ENCODE measurements at regions not wholly inside any gene's neighbourhood (a gene's known extent, or its start where the extent isn't known, plus 50 kb on each side); places are given as distances from the start of the nearest gene placed in this dataset.
A peak's percentile ranks its signal among the peaks of the same experiment; 100 is the strongest.

- peak in 1 of 2 experiments; percentile 43 for DNase-seq
Observed at GRCh38 chr12:111034083-111034885, 113.9 kb upstream of the MYL2 start, which contains the start of gene CUX2. Gene CUX2 (plus strand): TSS chr12:111034165.

- DNase-seq: peak in 1 of 2 experiments; percentile 42
Observed at GRCh38 chr12:111033281-111034082, 113.1 kb upstream of the MYL2 start.

- no peak for DNase-seq
Observed at GRCh38 chr12:111032591-111032919, 112.2 kb upstream of the MYL2 start.

DNA sequence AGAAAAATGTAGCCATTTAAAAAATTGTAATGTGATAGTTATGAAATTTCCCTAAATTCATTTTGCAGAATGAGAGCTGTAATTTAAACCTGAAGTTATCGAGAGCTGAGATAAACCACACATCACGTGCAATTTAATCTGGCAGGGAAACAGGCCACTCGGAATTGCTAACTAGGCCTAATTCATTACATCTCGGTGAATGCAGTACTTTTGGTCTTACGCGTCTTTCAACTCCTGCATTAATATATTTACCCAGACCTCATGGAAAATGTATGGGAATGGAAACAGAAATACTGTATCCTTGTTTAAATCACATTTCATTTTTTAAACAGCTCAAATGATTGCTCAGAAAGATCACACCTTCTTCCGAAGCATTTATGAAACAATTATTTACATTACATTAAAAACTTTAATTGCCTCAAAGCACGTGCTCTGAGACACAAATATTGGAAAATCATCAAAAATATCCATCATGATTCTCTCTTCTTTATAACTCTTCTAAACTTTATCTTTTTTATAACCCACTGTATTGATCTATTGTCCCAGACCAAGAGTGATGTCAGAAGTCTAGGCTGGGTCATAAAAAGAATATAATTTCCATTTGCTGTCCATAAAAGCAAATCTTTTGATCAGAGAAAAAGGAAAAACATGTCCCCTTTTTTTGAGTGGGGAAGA is 111.7 kb upstream of the MYL2 start:
- DNase-seq: no peak

GRCh38 chr12:111030800-111031199 is 110.4 kb upstream of the MYL2 start:
- DNase-seq: no peak

DNA sequence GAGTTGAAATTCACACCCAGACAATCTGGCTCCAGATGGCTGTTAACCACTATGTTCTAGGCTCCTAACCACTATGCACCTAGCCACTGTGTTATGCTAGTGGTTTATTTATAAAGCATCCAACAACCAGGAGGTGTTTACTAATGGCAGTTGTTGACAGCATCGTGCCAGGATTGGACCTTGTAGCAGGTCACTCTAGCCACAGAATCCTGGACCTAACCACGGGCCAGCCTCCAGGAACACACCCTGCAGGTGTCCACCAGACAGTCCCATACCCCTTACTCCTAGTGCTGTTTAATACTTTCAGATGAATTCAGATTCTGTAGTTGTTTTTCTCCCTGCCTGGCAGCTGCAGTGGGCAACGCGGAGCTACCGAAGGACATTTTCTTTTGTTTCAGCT is 109.4 kb upstream of the MYL2 start:
- no peak for DNase-seq

- DNase-seq: no peak
Observed at GRCh38 chr12:111029305-111029704, 108.9 kb upstream of the MYL2 start.

DNA sequence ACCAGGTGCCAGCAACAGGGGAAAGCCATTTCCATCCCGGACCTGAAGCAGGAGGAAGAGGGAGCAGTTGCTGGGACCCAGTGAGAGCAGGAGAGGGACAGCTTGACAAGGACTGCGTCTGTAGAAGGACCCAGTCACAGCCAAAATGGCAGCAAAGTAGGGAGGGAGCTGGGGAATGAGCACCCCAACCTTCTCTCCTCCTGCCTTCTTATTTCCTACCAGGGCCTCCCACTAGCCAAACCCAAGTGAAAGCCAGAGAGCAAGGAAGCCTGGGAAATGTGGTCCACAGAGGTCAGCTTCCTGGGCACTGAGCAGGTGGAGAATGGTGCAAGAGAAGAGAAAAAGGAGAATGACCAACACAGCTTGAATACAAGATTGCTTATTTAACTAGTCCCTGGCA is 108.5 kb upstream of the MYL2 start:
- DNase-seq: no peak

DNA sequence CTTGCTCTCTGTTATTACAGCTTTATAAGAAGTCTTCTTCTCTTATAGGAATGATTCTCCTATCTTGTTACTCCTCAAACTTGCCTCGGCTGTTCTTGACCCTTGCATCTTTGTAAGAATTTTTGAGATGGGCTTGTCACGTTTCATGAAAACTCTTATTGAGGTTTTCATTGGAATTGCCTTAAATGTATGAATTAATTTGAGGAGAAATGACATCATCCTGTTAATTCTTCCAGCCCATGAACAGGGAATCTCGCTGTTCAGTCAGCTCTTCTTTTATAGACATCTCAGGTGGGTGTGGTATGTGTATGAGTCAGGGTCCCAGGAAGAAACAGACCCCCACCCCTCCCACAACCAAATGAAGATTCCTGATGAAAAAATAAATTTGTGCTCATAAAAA is 107.1 kb upstream of the MYL2 start:
- DNase-seq: no peak

DNA sequence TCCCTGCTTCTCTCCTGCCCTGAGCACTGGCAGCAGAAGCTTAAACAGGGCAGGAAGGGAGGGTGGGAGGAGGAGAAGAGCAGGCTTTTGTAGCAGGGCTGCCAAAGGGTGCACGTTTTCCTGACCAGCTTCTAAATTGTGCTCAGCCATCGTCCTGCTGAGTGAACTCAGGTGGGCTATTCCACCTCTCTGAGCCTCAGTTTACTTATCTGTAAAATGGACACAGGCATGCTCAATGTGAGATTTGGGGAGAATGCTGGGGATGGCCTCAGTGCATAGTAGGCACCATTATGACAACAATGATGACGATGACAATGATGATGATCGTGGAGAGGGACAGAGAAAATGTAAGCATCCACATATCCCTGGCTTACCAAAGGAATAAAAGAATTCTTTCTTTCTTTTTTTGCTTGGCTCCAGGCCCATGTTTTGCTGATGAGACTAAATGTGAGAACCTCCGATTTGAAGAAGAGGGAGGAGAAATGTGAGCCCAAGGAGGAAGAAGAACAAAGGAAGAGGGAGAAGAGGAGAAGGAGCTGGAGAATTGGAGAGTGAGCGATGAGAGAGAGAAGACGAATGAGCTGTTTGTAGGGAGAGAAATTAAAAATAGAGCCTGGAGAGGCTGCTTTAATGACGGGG is 105.5 kb upstream of the MYL2 start:
- DNase-seq: no peak

DNA sequence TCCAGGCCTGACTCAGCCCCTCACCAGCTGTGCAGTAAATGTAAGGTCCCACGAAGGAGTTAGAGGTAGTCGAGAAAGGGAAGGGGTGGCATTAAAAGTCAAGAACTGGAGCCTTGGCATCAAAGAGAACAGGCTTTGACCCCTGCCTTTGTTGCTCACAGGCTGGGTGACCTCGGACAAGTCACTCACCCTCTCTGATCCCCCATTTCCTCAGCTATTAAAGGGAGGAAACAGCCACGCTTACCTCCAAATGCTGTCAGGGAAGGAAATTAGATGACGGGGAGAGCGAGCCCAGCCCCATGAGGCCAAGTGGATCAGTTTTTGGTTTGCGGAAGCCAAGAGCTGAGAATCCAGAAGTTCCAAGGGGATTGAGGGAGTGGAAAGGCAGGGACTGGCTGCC is 104.9 kb upstream of the MYL2 start:
- no peak for DNase-seq

- peak; percentile 69 to 72 for DNase-seq
Observed at GRCh38 chr12:111024205-111024801, 103.9 kb upstream of the MYL2 start.

DNA sequence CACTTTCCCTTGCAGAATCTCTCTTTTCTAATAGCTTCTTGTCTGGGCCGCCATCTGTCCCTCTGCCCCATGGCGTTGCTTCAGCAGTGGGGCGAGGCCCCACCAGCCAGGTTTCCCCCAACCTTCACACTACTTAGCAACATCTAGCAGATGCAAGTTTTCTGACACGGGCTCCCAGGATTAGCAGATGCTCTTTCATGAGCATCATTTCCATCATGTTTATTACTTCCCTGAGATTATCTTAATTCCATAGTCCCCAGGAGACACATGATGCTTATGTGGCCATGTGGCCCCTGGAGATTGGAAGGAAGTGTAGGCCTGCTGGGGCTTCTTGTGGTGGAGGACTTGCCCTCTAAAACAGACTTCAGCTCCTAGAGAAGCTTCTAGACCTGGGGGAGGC is 102.0 kb upstream of the MYL2 start:
- no peak for DNase-seq

DNA sequence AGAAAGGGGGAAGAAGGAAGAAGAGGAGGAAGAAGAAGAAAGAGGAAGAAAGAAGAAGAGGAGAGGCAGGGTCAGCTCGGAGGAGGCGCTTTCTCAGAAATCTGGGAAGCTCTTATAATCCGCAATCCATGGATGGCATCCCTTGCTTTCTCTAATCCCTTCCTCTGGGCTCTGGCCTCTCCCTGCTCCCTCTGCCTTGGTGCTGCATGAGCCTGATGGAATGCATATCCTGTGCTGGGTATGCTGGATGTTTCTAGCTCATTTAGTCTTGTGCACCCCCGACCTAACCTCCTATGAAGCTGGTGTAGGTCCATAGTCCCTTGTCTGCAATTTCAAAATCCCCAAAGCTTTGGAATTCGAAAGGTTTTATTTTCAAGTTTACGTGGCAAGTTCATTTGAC is 94.2 kb upstream of the MYL2 start:
- no peak for DNase-seq

- DNase-seq: no peak
Observed at GRCh38 chr12:111012918-111013317, 92.5 kb upstream of the MYL2 start.

DNA sequence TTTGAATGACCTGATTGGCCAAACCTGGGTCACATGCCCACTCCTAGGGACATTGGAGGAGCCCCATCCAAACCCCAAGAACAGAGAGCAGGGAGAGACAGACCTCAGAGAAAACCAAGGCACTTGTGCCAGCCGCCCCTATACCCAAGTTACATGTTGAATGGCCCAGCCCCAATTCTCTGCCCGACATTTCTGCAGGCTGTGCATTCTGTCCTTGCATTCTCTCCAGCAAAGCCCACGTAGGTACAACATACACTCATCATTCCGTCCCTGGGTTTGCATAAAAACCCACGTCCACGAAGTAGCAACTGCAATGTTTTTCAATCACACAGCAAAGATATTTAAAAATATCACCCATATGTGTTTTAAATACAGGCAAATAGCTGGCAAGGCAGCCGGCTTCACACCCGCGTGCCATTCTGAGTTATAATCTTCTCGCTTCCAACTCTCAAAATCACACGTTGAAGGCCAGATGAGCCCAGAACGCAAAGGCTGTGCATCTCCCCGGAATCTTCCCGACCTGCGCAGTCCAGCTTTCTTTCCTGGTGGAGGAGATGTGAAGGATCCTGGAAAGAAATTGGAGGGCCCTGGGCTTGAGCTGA is 91.7 kb upstream of the MYL2 start:
- DNase-seq: no peak

- DNase-seq: no peak
Observed at GRCh38 chr12:111010916-111011657, 90.7 kb upstream of the MYL2 start.

DNA sequence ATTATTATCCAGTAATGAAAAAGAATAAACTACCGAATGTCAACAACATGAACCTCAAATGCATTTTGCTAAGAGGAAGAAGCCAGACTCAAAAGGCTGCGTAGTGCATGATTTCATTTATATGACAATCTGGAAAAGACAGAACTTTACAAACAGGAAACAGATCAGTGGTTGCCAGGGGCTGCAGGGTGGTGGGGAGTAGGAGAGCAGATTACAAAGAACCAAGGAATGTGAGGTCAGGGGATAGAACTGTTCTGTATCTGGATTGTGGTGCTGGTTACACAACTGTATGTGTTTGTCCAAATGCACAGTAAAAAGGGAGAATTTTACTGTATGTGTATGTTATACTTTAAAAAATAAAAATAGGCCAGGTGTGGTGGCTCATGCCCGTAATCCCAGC is 89.7 kb upstream of the MYL2 start:
- no peak for DNase-seq

- DNase-seq: no peak
Observed at GRCh38 chr12:111006621-111007020, 86.2 kb upstream of the MYL2 start.

GRCh38 chr12:110998971-110999370 is 78.6 kb upstream of the MYL2 start:
- DNase-seq: no peak

DNA sequence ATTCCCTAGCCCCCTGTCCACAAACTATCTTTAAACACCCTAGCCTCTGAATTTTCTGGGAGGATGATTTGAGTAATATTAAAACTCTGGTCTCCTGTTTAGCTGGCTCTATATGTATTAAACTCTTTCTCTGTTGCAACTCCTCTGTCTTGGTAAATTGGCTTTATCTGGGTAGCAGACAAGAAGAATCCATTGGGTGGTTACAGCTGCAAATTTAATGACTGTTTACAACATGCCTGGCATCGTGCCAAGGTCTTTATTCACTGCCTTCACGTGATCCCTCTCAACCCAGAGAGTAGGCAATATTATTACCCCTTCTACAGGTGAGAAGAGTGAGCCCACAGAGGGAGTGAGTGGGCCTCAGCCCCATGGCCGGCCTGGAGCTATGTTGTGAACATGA is 77.8 kb upstream of the MYL2 start:
- no peak for DNase-seq

DNA sequence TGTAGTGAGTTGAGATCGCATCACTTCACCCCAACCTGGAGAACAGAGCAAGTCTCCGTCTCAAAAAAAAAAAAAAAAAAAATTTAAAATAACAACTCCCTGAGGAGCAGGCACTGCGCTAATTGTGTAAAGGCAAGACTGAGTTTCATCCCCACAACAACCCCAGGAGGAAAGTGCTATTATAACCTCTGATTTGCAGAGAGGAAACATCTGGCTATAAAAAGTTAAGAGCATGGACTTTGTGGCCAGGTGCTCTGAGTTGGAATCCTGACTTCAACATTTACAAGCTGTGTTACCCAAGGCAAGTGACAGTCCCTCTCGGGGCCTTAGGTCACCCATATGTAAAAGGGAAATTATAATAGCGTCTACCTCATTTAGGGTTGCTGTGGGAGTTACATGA is 76.0 kb upstream of the MYL2 start:
- no peak for DNase-seq
